Thyroid gland (tissue), 4 donors: ENCODE measurements at regions not wholly inside any gene's neighbourhood (a gene's known extent, or its start where the extent isn't known, plus 50 kb on each side); places are given as distances from the start of the nearest gene placed in this dataset.

Experiments used
- POLR2A ChIP-seq, 2 donors: fragments of 450-650 bp; IDR thresholded peaks; one replicate each; pipeline ENCODE4 v1.6.1; 2017; ENCODE audit warnings: antibody characterized with exemption in 2 of 2, mild to moderate bottlenecking in 2 of 2, moderate library complexity in 1 of 2
- TF ChIP-seq, protein P1 (sequence below), 6 experiments: fragments of 200-600 bp in 3 of 6; fragments of 450-650 bp in 3 of 6; sonication (generic) in 3 of 6; IDR thresholded peaks; one replicate each; pipeline ENCODE4 v1.5.1; 2016 to 2019; ENCODE audit warnings: antibody characterized with exemption in 6 of 6, mild to moderate bottlenecking in 2 of 6, inconsistent platforms in 1 of 6, moderate library complexity in 1 of 6

DNA sequence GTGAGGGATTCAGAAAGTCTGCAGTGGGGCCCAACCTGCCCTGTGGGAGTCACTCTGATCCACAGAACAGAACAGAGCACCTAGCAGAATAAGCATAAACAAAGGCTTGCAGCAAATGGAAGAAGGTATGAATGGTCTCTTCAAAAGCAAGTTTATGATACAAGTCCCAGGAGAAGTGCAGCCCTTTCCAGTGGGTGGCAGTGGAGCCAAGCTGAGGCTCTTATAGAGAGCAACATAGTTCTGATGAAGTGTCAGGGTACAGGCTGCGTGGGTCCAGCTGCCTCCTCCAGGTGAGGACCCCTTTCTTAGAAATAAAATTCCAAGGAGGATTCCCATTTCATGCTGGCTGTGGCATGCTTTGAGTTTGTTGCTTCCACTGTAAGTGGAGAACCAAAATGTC, 88.8 kb upstream of the PAK3 start:
- TF ChIP-seq, protein P1, sequence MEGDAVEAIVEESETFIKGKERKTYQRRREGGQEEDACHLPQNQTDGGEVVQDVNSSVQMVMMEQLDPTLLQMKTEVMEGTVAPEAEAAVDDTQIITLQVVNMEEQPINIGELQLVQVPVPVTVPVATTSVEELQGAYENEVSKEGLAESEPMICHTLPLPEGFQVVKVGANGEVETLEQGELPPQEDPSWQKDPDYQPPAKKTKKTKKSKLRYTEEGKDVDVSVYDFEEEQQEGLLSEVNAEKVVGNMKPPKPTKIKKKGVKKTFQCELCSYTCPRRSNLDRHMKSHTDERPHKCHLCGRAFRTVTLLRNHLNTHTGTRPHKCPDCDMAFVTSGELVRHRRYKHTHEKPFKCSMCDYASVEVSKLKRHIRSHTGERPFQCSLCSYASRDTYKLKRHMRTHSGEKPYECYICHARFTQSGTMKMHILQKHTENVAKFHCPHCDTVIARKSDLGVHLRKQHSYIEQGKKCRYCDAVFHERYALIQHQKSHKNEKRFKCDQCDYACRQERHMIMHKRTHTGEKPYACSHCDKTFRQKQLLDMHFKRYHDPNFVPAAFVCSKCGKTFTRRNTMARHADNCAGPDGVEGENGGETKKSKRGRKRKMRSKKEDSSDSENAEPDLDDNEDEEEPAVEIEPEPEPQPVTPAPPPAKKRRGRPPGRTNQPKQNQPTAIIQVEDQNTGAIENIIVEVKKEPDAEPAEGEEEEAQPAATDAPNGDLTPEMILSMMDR (IDR thresholded peaks at IDR 0.05) = no peak
- TF ChIP-seq POLR2A (IDR thresholded peaks at IDR 0.05) = no peak
